GM21381 (cell line): ENCODE measurements at regions not wholly inside any gene's neighbourhood (a gene's known extent, or its start where the extent isn't known, plus 50 kb on each side); places are given as distances from the start of the nearest gene placed in this dataset.
A peak's percentile ranks its signal among the peaks of the same experiment; 100 is the strongest.
"Not testable (repeated sequence)": the region's sequence is repeated elsewhere in the genome, so short reads cannot be mapped to it uniquely, and the experiment has no call there.

Source experiments
- ATAC-seq: cut with Tn5 transposase; IDR thresholded peaks from one replicate; pipeline ENCODE4 v1.9.1; 2021; ENCODE audit warnings: mild to moderate bottlenecking, moderate library complexity; ENCODE audit not compliant: unreplicated experiment

DNA sequence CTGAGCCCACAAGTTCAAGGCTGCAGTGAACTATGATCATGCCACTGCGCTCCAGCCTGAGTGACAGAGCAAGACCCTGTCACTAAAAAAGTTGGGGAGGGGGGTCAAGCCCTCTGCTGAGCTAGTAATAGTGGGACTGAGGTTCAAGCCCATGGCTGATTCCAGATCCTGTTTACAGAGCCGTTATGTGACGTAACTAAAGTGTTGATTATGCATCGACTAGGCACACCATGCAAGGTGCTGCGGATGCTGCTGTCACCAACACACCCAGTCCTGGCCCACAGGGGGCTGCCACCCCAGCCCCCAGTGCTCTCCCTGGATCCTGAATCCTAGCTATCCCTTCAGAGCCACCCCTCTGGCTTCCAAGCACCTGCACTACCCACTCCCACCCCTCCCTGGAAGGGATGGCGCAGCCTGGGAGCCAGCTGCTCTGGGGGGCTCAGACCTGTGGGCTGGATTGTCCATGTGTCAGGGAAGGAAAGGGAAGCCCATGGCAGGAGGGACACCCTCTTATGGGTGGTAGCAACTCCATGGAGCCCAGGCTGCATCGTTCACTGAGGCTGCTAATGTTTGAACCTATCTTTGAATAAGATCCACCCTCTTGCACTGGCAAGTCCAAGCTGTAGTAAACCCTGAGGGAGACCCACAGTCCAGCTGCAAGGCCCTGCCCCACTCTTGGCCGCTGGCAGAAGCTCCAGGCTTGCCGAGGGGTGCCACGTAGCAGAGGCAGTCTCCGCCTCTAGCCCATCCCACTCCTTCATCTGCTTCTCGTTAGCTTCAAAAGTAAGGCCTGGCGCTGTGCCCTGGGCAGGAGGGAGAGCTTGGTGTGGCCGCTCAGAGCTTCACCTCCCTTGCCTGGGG lies 95.0 kb downstream of the SNX5 start:
- ATAC-seq = no peak

DNA sequence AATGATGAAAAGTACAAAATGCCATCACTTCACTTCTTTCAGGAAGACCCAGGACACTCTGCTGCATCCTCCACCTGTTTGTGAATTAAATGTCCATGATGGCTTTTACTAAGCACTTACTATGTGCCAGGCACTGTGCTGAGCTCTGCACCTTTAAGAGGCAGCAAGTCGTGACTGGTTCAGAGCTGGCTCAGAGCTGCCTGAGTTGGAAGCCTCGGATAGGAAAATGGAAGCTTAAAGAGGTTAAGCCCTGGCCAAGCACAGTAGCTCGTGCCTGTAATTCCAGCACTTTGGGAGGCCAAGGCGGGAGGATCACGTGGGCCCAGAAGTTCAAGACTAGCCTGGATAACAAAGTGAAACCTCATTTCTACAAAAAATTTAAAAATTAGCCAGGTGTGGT lies 95.6 kb downstream of the SNX5 start:
- ATAC-seq = no peak

DNA sequence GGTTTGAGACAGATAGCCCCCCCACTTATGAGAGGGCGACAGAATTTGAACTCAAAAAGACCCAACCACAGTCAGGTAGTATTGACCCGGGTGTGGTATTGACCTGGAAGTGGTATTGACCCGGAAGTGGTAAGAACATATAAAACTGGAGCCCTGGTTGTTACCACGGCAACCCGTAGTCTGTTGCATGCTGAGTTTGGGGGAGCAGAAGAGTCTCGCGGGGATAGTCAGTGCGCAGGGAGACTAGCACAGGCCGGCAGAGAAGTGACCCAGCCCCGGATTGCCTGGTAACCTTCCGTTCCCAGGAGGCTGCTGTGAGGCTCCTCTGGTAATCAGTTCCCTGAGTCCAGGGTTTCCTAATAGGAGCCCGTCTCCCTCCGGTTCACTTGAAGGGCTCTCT lies 96.2 kb downstream of the SNX5 start:
- ATAC-seq = no peak

DNA sequence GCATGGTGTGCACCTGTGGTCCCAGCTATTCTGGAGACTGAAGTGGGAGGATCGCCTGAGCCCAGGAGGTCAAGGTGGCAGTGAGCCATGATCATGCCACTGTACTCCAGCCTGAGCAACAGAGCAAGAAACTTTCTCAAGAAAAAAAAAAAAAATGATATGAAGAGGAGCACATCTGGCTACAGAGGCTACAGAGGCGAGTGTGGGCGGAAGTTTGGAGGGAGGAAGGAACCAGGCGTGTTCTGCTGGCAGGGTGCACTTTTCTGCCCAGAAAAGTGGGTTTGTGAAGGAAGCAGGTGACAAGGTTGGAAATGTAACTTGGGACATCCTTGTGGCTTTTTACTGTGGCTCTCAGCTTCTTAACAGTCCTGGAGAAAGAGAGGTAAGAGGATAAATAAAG lies 96.7 kb downstream of the SNX5 start:
- ATAC-seq = no peak

DNA sequence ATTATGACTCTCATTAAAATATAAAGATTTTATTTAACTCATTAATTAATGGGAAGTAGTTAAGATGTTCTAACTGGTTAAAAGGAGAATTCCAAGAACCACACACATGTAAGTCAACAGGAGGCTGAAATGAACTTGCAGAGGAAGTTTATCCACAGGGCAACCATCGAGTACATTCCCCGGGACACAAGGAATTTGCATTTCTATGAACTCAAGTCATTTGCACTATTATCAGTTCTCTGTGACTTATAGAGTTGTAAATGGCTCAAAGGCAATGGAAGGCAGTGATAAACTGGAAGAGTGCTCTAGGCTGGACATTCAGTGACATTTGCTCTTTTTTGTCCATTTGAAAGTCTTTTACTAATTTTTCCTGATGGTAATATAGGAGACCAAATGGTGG lies 97.4 kb downstream of the SNX5 start:
- no peak for ATAC-seq

DNA sequence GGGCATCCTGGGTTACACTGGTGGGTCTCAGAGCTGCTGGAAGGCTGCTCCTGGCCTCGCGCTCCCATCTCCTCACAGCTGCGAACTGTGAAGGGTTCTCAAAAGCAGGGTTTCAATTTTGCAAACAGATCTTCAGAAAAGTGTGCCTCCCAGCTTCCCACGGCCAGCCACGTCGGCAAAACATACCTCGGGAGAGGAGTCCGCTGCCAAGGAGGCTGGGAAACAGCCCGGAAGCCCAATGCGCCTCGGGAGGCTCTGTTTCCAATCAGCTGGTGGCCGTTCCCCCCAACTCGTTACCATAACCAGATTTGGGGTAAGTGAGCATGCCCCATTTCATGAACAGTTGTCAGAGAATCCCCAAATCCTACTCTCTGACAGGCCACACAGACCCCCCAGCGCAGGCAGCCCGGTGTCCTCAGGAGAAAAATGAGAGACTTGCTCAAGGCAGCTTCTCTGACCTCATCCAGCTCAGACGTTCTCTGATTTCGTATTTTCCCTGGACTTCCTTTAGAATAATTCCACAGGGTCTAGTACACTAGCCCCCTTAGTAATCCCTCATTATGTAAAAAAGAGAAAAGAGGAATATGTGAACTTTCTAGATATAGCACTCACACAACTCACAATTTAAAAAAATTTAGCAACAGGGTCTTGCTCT lies 98.4 kb downstream of the SNX5 start:
- no peak for ATAC-seq

DNA sequence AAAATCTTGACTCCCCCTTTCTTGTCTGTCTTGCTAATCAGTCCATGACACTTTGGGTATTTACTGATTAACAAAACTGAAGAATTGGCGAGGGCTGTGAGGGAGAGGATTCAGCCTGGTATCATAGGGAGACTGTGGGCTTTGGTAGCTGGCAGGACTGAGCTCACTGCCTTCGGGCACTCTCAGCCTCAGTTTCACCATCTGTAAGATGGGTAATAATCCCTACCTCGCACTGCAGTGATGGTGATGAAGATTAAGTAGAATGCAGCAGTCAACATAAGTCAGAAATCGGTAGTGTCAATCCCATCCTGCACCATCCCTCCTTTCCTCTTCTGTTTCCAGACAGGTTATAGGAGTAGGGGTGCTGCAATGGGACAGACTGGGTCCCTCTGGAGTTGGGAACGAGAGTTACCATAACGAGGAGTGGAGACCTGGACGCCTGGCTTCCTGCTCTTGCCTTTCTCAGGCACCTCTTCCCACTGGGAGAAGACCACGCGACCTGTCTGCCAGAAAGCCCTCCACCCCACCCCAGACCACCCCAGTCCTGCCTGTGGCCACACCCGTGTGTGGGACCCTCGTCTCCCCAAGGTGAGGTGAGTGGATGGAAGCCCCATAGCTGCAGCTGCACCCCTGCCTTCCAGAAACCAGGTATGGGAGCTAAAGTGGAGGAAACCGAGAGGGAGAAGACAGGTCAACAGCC lies 99.1 kb downstream of the SNX5 start:
- no peak for ATAC-seq

DNA sequence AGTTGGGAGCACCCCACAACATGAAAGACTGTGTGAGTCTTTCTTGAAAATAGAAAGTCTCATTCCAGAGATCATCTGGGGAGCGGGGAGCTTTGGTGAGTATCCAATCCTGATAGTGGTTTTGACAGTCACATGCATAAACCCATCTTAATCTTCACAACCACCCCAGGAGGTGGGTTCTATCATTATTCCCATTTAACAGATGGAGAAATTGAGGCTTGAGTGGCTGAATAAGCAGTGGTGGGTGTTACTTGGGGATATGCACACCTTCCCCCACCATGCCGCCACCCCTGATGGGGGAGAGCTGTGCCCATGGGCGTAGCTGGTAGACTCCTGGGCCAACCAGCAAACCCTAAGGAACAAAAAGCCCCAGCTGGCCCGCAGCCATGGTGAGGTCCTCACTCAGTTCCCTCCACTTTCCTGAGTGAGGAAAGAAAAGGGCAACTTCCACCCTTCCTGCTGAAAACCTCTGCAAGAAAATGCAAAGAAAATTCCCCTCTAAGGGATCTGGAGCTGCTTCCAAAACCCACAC lies 99.8 kb downstream of the SNX5 start:
- ATAC-seq = no peak

DNA sequence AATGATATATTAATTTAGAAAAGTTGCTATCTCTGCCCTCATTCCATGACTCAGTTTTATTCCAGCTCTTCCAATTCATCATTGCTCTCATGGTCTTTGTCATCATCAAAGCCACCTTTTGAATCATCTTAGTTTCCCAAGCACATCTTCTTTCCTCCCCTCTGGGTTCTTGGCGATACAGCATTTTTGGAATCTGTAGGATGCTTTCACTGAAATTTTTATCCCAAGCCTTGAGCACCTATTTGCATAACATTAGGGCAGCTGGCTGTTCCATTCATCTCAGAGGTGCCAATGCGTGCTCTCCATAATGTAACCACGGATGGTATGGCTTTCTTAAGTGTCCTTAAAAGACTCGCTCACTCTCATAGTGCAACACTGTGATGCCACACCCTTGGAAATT lies 100.4 kb downstream of the SNX5 start:
- ATAC-seq = no peak

DNA sequence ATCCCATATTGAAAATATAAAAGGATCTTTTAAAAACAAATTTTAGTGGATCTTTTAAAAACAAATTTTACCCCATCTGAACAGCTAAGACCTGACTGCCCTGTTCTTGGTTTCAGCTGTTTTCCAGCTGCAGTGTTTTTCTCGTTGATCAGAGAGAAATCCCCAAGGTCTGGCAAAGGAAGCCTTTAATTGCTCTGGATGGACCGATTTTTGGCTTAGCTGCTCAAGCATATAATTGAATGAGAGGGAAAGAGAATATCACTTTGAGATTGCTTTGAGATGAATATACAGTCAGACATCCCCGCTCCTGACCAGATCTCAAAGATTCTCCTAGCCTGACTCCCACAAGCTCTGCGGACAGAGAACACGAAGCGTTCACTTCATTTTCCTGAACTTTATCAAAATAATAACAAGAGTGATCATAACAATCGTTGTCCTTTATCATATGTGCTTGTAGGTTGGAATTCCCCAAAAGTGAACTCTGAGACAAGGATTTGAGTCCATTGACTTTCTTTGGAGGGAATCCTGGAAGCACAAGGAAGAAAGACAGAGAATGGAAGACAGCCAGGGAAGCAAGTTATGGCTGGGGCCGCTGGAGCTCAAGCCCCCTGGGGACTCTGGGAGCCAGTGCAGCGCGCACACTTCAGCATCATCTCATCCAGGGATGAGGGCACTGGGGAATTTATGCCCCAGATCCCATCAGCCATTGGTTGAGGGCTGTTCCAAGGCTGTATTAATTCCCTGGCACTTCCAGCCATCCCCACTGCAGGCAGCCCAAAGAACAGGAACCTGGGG lies 101.3 kb downstream of the SNX5 start:
- ATAC-seq = no peak

DNA sequence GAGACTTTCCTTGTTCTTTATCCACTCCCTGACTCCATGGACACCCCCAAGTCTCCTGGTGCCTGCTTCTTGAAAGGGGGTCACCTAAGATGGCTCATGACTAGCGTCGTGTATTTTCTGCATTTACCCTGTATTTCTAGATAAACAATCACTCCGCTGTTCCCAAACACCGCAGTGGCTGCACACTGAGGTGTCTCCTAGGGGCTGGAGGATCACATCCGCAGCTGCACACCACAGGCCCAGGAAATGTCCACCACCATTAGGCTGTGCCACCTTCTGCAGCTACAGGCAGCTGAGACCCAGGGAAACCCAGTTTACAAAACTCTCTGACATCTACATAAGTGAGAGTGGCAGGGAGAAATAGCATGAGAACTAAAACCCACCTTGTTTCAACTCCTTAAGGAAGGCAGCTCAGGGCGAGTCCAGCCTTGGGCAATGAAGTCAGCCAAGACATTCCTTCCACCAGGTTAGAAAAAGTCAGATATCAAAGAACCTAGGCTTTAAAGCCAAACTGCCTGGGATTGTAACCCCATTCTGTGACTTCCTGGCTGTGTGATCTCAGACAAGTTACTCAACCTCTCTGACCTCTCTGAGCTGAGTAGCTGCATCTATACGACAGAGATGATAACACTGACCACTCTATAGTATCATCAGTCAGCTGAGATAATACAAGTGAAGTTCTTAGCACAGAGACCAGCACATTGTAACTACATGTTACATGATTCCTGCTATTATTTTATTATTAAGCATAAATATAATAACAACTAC lies 102.2 kb downstream of the SNX5 start:
- no peak for ATAC-seq

DNA sequence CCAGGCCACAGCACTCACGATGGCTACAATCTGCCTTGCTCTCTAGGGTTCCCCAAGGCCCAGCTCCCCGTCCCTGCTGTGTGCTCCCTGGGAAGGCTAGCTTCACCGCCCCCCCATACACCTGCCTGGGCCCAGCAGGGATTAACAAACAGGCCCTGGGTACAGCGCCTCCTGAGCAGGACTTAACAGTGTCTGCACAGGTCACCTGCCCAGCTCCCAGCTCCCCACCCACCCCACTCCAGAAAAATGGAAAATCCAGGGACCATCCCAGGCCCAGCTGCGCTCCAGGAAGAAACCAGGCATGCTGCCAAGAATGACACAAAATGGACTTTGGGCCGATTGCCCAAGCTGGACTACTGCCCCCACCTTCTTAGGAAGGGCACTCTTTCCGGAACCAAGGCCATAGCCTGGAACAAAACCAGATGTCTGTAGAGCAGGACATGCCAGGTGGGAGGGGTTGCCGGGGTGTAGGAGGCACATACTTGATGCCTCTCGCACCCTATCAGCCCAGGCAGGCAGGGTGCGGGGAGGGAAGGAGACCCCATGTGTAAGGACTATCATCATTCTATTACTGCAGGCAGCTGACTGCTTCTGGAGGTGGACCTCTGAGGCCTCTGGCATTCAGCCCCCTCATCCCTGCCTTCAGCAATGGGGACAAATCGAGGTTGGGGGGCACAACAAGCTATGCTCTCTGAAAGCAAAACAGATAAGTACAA lies 104.9 kb downstream of the SNX5 start:
- ATAC-seq = no peak

DNA sequence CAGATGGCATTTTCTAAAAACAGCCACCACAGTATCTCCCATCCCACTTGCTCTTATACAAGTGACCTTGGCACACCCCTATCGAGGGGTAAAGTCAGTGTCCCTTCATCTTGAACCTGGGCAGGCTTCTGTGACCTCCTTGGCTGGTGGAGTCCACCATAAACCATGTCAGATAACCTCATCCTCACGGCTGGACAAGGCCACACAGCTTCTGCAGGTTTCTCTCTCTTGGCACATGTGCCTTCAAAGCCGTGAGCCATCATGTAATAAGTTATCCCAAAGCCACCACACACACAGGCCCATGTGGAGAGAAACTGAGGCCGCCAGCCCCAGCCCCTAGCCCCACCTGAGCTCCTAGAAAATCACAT lies 105.4 kb downstream of the SNX5 start:
- no peak for ATAC-seq

DNA sequence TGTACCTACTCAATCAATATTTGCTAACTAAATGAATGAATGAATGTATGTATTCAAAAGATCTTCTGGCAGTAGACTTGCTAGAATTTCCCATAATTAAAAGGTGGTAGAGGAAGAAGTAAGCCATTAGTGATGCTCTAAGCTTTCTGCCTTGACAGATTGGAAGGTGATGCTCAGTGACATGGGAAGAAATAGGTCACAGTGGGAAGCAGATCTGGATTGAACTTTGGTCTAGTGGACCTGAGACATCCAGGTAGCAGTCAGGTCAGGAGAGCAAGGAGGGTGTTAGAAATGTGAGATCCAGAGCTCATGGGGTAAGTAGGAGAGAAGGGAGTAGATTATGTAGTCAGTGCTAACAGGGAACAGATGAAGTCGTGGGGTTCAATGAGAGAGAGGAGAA lies 106.4 kb downstream of the SNX5 start:
- ATAC-seq = no peak

DNA sequence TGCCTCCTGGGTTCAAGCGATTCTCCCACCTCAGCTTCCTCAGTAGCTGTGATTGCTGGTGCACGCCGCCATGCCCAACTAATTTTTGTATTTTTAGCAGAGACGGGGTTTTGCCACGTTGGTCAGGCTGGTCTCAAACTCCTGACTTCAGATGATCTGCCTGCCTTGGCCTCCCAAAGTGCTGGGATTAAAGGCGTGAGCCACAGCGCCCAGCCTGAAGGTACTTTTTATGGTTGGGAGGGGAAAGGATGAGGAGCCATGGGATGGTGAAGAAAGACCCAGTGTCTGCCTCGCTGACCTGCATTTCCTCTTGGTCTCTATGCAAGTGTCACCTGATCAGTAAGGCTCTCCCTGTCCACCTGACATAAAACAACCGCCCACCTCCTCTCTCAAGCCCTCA lies 107.0 kb downstream of the SNX5 start:
- not testable (repeated sequence) for ATAC-seq

DNA sequence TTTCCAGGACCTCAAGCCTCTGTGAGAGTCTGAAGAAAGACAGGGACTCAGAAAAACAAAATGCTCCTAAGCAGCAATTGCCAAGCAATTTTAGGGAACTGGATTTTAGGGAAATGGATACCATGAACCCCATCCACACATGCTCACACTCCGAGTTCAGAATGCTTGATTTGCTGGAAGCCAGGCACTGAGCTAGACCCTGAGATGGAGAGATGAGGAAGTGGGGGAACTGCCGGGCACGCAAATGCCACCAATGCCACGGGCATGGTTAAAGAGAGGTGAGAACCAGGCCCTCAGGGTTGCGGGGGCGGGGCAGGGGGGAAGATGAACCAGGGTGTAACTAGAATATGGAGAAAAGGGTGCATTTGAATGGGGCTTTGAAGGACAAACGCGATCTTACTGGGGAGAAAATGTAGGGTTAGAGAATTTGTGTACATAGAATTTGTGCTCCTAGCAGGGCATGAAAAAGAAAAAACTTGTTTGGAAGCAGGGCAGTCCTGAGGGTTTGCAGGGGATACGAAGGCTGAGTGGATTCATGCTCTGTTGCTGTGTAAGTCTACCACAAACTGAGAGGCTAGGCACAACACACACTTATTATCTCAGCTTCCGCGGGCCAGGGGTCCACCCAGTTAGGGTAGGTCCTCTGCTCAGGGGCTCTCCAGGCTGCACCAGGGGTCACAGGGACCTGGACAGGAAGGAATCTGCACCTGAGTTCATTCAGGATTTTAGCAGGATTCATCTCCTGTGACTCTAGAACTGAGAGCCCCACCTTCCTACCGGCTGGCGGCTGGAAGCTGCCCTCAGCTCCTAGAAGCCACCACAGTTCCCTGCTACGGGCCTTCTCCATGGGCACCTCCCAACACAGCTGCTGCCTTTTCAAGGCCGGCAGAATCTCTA lies 108.0 kb downstream of the SNX5 start:
- no peak for ATAC-seq

DNA sequence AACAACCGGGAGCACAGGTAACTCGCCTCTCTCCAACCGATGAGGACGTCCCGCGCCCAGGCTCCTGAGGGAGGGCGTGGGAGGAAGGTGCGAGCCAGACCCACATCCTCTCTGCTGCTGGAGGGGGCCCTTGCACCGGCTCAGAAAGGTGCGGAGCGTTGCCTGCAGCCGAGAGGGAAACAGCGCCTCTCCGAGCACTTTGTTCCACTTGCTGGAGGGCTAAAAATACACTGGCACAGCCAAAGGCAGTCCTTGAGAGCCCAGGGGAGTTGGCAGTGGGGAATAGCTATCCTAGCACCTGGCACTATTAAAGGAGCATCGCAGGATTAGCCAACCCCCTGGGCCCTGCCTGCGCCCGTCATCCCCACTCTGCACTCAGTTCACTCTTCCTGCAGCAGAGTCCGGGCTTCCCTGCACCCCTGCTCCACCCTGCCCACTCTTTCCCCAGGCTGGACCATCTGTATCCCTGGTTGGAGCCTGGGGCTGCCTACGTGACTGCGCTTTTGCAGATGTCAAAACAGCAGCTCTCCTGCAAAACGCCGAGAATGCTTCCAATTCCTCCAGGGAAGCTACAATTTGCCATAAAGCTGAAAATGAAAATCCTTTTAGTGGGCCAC lies 108.9 kb downstream of the SNX5 start:
- ATAC-seq = peak; percentile 24

DNA sequence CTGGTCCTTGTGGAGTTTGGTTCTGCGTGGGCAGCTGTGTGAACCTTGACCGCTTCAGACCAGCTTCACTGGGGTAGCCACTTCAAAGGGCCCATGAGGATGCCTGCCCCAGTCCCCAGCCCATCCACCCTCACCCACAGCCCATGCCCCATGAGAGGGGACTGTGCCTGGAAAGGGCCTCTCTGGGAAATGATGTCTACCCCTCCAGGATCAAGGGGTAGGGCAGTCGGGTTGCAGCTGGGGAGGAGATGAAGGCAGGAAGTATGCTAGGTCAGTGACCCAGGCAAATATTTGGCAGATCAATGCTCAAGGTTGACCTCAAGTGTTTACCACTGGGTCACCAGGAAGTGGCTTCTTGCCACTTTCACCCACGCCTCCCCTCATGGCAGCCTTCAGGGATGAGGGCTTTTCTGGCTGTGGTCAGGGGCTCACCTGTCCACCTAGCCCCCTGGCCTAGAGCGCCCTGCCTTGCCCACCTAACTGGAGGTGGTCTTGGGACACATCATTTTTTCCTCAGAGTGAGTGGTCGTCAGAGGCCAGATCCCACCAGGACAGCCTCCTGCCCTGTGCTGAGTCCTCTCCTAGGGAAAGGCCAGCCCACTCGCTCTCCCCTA lies 109.5 kb downstream of the SNX5 start:
- peak; percentile 32 for ATAC-seq
